CD14-positive monocyte (primary cell): ENCODE measurements at regions not wholly inside any gene's neighbourhood (a gene's known extent, or its start where the extent isn't known, plus 50 kb on each side); places are given as distances from the start of the nearest gene placed in this dataset.
"Not testable (repeated sequence)": the region's sequence is repeated elsewhere in the genome, so short reads cannot be mapped to it uniquely, and the experiment has no call there.

Source experiments
- DNase-seq, 3 donors: peaks; one replicate each; pipeline ENCODE4 v3.0.0-alpha.2; 2011 to 2022
- H2AFZ ChIP-seq: 2 replicates; pipeline ENCODE4 v1.6.0; 2012; ENCODE audit warnings: mild to moderate bottlenecking, low read depth, low read length, inconsistent platforms; ENCODE audit not compliant: insufficient read depth, poor library complexity, severe bottlenecking
- H3K27ac ChIP-seq, 2 donors: 1 replicate in 1 of 2; 2 replicates in 1 of 2; pipeline ENCODE4 v1.5.1; 2012 to 2013; ENCODE audit warnings: low read length in 2 of 2, control low read depth in 1 of 2, inconsistent platforms in 1 of 2, low read depth in 1 of 2, mild to moderate bottlenecking in 1 of 2
- H3K27me3 ChIP-seq, 2 donors: one replicate each; pipeline versions ENCODE4 v1.6.0 to v1.6.1; 2011 to 2013; ENCODE audit warnings: low read length in 2 of 2; ENCODE audit not compliant: control insufficient read depth in 2 of 2, insufficient read depth in 2 of 2
- H3K36me3 ChIP-seq, 2 donors: replicated peaks in 1 of 2; 1 replicate in 1 of 2; 2 replicates in 1 of 2; pipeline versions ENCODE4 v1.5.1 to v1.6.1; 2012 to 2013; ENCODE audit warnings: low read length in 2 of 2, control low read depth in 1 of 2, inconsistent platforms in 1 of 2, mild to moderate bottlenecking in 1 of 2; ENCODE audit not compliant: insufficient read depth in 2 of 2, control insufficient read depth in 1 of 2
- H3K4me1 ChIP-seq, 2 donors: 1 replicate in 1 of 2; 2 replicates in 1 of 2; pipeline versions ENCODE4 v1.5.1 to v1.6.1; 2012 to 2013; ENCODE audit warnings: low read length in 2 of 2, control low read depth in 1 of 2, inconsistent platforms in 1 of 2, mild to moderate bottlenecking in 1 of 2, moderate library complexity in 1 of 2; ENCODE audit not compliant: insufficient read depth in 2 of 2, control insufficient read depth in 1 of 2
- H3K4me2 ChIP-seq: replicated peaks from 2 replicates; pipeline ENCODE3; 2012; ENCODE audit warnings: low read length, moderate library complexity, mild to moderate bottlenecking; ENCODE audit not compliant: poor library complexity, severe bottlenecking; ENCODE audit errors: extremely low read depth
- H3K4me3 ChIP-seq, 3 experiments: fragments of 200-600 bp in 1 of 3; sonication (generic) in 1 of 3; replicated peaks in 1 of 3; 1 replicate in 2 of 3; 2 replicates in 1 of 3; pipeline ENCODE4 v1.5.1; 2011 to 2013; ENCODE audit warnings: low read length in 3 of 3, mild to moderate bottlenecking in 3 of 3, control low read depth in 2 of 3, low read depth in 2 of 3, inconsistent platforms in 1 of 3, moderate library complexity in 1 of 3
- H3K79me2 ChIP-seq: 2 replicates; pipeline ENCODE4 v1.6.0; 2012; ENCODE audit warnings: mild to moderate bottlenecking, control low read depth, inconsistent platforms, low read length, moderate library complexity; ENCODE audit not compliant: insufficient read depth
- H3K9ac ChIP-seq: 2 replicates; pipeline ENCODE4 v1.6.0; 2017; ENCODE audit warnings: low read length, mild to moderate bottlenecking; ENCODE audit not compliant: insufficient read depth, poor library complexity, severe bottlenecking
- H3K9me3 ChIP-seq, 2 donors: replicated peaks in 1 of 2; 1 replicate in 1 of 2; 2 replicates in 1 of 2; pipeline versions ENCODE4 v1.5.1 to v1.6.1; 2012 to 2013; ENCODE audit warnings: low read length in 2 of 2, control low read depth in 1 of 2; ENCODE audit not compliant: control insufficient read depth in 1 of 2, insufficient read depth in 1 of 2
- H4K20me1 ChIP-seq: 2 replicates; pipeline ENCODE4 v1.6.0; 2012; ENCODE audit warnings: mild to moderate bottlenecking, low read length, control low read depth, moderate library complexity; ENCODE audit not compliant: insufficient read depth
- H3K27ac Mint-ChIP-seq, 7 donors: one replicate each; pipeline ENCODE4 v1.8.0; 2020; ENCODE audit warnings: mild to moderate bottlenecking in 7 of 7, mixed read lengths in 7 of 7, moderate library complexity in 6 of 7, inconsistent platforms in 2 of 7
- H3K27me3 Mint-ChIP-seq, 3 donors: one replicate each; pipeline ENCODE4 v1.8.0; 2021 to 2022; ENCODE audit warnings: low read depth in 3 of 3, mild to moderate bottlenecking in 3 of 3, mixed read lengths in 3 of 3, moderate library complexity in 3 of 3, inconsistent platforms in 1 of 3
- H3K36me3 Mint-ChIP-seq, 2 donors: one replicate each; pipeline ENCODE4 v1.8.0; 2020; ENCODE audit warnings: mixed read lengths in 2 of 2, inconsistent platforms in 1 of 2, mild to moderate bottlenecking in 1 of 2
- H3K4me1 Mint-ChIP-seq: one replicate; pipeline ENCODE4 v1.8.0; 2020; ENCODE audit warnings: mild to moderate bottlenecking, mixed read lengths
- H3K4me3 Mint-ChIP-seq, 2 donors: one replicate each; pipeline ENCODE4 v1.8.0; 2020; ENCODE audit warnings: mild to moderate bottlenecking in 2 of 2, mixed read lengths in 2 of 2, moderate library complexity in 1 of 2
- H3K9me3 Mint-ChIP-seq, 7 donors: one replicate each; pipeline ENCODE4 v1.8.0; 2020 to 2022; ENCODE audit warnings: mixed read lengths in 7 of 7, mild to moderate bottlenecking in 6 of 7, moderate library complexity in 6 of 7, inconsistent platforms in 2 of 7
- CTCF ChIP-seq: fragments of 200-600 bp; IDR thresholded peaks from one replicate; pipeline ENCODE4 v1.8.0; 2022; ENCODE audit warnings: antibody characterized with exemption, mild to moderate bottlenecking
- WGBS: methylation state at CpG from one replicate; pipeline ENCODE4 v1.1.5; 2013; ENCODE audit warnings: missing lambda C conversion rate; ENCODE audit not compliant: insufficient coverage; 5-methylcytosine and 5-hydroxymethylcytosine counted together
- intact Hi-C, 2 donors: fragments of 100-400 bp; cut with micrococcal nuclease; formaldehyde crosslinking; loops; one replicate each; pipeline versions ENCODE4 v1.15.0 to v1.15.1; 2023

GRCh38 chr7:69431626-69432025, 166.6 kb upstream of the AUTS2 start:
- intact Hi-C loops = no loop called here
- DNase-seq = no peak
- Mint-ChIP-seq H3K4me1 (peaks cover 38% of the 10 kb centered on the region), H3K4me3 (no peak overlapping the region), H3K9me3 (peaks cover 0 to 4% (median 0%) of the 10 kb centered on the region in 7 donors), H3K27ac (no peak overlapping the region), H3K36me3 (no peaks in the 10 kb centered on the region), H3K27me3 (peaks cover 8 to 24% (median 10%) of the 10 kb centered on the region in 3 donors)
- Histone ChIP-seq H3K27ac (no peak overlapping the region), H3K4me1 (peaks cover 11 to 13% of the 10 kb centered on the region in 2 donors), H3K36me3 (no peaks in the 10 kb centered on the region), H4K20me1 (no peaks in the 10 kb centered on the region), H3K4me2 (no peak overlapping the region), H3K9me3 (no peaks in the 10 kb centered on the region), H3K27me3 (peaks cover 0 to 4% of the 10 kb centered on the region in 2 donors), H2AFZ (no peak overlapping the region), H3K79me2 (no peaks in the 10 kb centered on the region), H3K4me3 (no peak overlapping the region), H3K9ac (no peak overlapping the region)
- TF ChIP-seq CTCF = no peak
- 73% methylated on average over 2 of the region's 4 CpGs for WGBS

GRCh38 chr7:69432276-69432675, 166.0 kb upstream of the AUTS2 start:
- 92% methylated on average over 5 of the region's 5 CpGs for WGBS
- Mint-ChIP-seq H3K4me1 (peaks cover 38% of the 10 kb centered on the region), H3K27me3 (peaks cover 8 to 24% (median 10%) of the 10 kb centered on the region in 3 donors)
- H4K20me1 ChIP-seq, H3K27me3 ChIP-seq, intact Hi-C loops, H3K9ac ChIP-seq, H3K79me2 ChIP-seq, H3K27ac Mint-ChIP-seq, H2AFZ ChIP-seq, H3K36me3 Mint-ChIP-seq, H3K27ac ChIP-seq, H3K36me3 ChIP-seq, H3K9me3 Mint-ChIP-seq, H3K9me3 ChIP-seq, DNase-seq, H3K4me3 ChIP-seq, H3K4me2 ChIP-seq, H3K4me3 Mint-ChIP-seq: not testable (repeated sequence)
- H3K4me1 ChIP-seq = peaks cover 11 to 13% of the 10 kb centered on the region in 2 donors
